ENCODE measurements at regions not wholly inside any gene's neighbourhood (a gene's known extent, or its start where the extent isn't known, plus 50 kb on each side); places are given as distances from the start of the nearest gene placed in this dataset.

DNA sequence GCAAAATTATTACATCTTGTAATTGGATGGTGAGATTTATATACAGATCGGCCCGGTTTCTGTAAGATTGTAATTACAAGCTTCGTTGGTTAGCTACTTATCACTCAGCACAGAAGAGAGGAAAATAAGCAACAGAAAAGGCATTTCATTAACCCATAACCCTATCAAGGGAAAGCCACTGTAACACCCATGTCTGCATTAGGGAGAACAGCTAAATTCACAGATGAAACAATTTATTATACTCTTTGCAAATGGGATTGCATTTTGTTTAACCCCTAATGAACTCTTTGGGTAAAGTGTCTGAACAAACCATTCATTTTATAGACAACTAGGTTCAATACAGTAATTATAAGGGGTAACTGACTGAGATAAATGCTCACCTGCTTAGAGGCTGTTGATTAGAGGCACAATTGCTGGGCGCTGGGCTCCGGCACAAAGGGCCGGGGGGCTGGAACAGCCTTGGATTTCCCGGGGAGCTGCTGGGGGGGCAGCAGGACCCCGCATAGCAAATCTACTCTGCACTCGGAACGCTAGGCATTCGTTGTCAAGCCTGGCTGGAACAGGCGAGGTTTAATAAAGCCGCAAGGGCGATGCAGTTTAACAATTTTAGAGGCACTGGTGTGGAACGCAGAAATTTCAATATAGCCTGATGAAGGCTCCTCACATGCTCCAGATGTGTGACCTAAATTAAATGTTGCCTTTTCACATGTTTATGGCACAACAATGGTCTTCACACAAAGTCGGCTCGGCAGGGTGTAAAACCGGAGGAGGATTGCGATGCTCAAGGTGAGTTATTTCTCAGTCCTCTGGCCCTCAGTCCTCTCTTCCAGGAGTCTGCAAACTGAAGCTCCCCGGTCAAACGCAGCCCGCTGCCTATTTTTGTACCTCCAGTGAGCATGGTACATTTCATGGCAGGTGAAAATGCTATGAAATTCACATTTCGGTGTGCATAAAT is 134.0 kb upstream of the IRX6 start:
- no peak overlapping the region for H3K4me3 ChIP-seq (ENCODE audit: insufficient read depth, low read length)
- H3K4me1 ChIP-seq (ENCODE audit: insufficient read depth, low read length), result no peaks in the 10 kb centered on the region
- H3K9me3 ChIP-seq (ENCODE audit: low read depth, low read length), result no peaks in the 10 kb centered on the region
- no peak for TF ChIP-seq CTCF (IDR thresholded peaks at IDR 0.05; ENCODE audit: extremely low read depth, low read depth, low read length)
- H3K4me2 ChIP-seq (ENCODE audit: insufficient read depth, low read length), result no peak overlapping the region
- no peak overlapping the region for H2AFZ ChIP-seq (ENCODE audit: low read length)
- H3K27ac ChIP-seq (ENCODE audit: low read depth, low read length), result no peak overlapping the region
- no peaks in the 10 kb centered on the region for H4K20me1 ChIP-seq (ENCODE audit: insufficient read depth, low read length)
- no peak for DNase-seq (ENCODE audit: insufficient read length, low spot score, missing footprints)
- H3K27me3 ChIP-seq (ENCODE audit: insufficient read depth, low read length), result no peaks in the 10 kb centered on the region
- H3K79me2 ChIP-seq (ENCODE audit: insufficient read depth, low read length), result no peaks in the 10 kb centered on the region
- no peaks in the 10 kb centered on the region for H3K36me3 ChIP-seq (ENCODE audit: insufficient read depth, low read length)

- Histone ChIP-seq H4K20me1 (ENCODE audit: insufficient read depth, low read length) (no peaks in the 10 kb centered on the region), H3K36me3 (ENCODE audit: insufficient read depth, low read length) (no peaks in the 10 kb centered on the region), H3K27ac (ENCODE audit: low read depth, low read length) (no peak overlapping the region), H3K27me3 (ENCODE audit: insufficient read depth, low read length) (no peaks in the 10 kb centered on the region), H3K4me2 (ENCODE audit: insufficient read depth, low read length) (no peak overlapping the region), H3K79me2 (ENCODE audit: insufficient read depth, low read length) (no peaks in the 10 kb centered on the region), H2AFZ (ENCODE audit: low read length) (no peak overlapping the region), H3K4me1 (ENCODE audit: insufficient read depth, low read length) (no peaks in the 10 kb centered on the region), H3K9me3 (ENCODE audit: low read depth, low read length) (no peaks in the 10 kb centered on the region), H3K4me3 (ENCODE audit: insufficient read depth, low read length) (no peak overlapping the region)
- DNase-seq (ENCODE audit: insufficient read length, low spot score, missing footprints), result no peak
- TF ChIP-seq CTCF (IDR thresholded peaks at IDR 0.05; ENCODE audit: extremely low read depth, low read depth, low read length), result no peak
Observed at GRCh38 chr16:55192734-55193133, 131.3 kb upstream of the IRX6 start.

DNA sequence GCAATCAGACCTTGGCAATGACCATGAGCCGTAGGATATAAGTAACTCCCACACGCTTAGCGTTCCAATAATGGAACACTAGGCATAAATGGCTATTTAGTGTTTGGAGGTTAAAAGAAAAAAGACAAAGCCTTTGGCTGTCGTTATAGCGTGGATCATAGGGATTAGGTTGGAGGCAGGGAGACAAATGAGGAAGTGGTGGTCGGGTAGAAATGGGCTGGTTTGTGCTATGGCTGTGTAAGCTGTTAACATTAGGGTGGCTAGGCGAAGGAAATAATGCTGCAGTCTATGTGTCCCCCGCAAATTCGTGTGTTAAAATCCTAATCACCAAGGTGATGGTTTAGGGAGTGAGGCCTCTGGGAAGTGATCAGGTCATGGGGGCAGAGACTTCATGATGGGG is 120.4 kb upstream of the IRX6 start:
- Histone ChIP-seq H3K9me3 (ENCODE audit: low read depth, low read length) (no peaks in the 10 kb centered on the region), H3K4me1 (ENCODE audit: insufficient read depth, low read length) (no peaks in the 10 kb centered on the region), H4K20me1 (ENCODE audit: insufficient read depth, low read length) (no peaks in the 10 kb centered on the region)

More for the DNA sequence above, 120.4 kb upstream of the IRX6 start:
- H3K36me3 ChIP-seq (ENCODE audit: insufficient read depth, low read length), result no peaks in the 10 kb centered on the region
- H3K27me3 ChIP-seq (ENCODE audit: insufficient read depth, low read length), result no peaks in the 10 kb centered on the region
- no peak overlapping the region for H3K4me3 ChIP-seq (ENCODE audit: insufficient read depth, low read length)
- H2AFZ ChIP-seq (ENCODE audit: low read length), result no peak overlapping the region
- no peaks in the 10 kb centered on the region for H3K79me2 ChIP-seq (ENCODE audit: insufficient read depth, low read length)
- no peak overlapping the region for H3K27ac ChIP-seq (ENCODE audit: low read depth, low read length)
- no peak for TF ChIP-seq CTCF (IDR thresholded peaks at IDR 0.05; ENCODE audit: extremely low read depth, low read depth, low read length)
- H3K4me2 ChIP-seq (ENCODE audit: insufficient read depth, low read length), result no peak overlapping the region
- no peak for DNase-seq (ENCODE audit: insufficient read length, low spot score, missing footprints)
